ENCODE measurements at regions not wholly inside any gene's neighbourhood (a gene's known extent, or its start where the extent isn't known, plus 50 kb on each side); places are given as distances from the start of the nearest gene placed in this dataset.
A peak's percentile ranks its signal among the peaks of the same experiment; 100 is the strongest.
"Not testable (repeated sequence)": the region's sequence is repeated elsewhere in the genome, so short reads cannot be mapped to it uniquely, and the experiment has no call there.

DNA sequence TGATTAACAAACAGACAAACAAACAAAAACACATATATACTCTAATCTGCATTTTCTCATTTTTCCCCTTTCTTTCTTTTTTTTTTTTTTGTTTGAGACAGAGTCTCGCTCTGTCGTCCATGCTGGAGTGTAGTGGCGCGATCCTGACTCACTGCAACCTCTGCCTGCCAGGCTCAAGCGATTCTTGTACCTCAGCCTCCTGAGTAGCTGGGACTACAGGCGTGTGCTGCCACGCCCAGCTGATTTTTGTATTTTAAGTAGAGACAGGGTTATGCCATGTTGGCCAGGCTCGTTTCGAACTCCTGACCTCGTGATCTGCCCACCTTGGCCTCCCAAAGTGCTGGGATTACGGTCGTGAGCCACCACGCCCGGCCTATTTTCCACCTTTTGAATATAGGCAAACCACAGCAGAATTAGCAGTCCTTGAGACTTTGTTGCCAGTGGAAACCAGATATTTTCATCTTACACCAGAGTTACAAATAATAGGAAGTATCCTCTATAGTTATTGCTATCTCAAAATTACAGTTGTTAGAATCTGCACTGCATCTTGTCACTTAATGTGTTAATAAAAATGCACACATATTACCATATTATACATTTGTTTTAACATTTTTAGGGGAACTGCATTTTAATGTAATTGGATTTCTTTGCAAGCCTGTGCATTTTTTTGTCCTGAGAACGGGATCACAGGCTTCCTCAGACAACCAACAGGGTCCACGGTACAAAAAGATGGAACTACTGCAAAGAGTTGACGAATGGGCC lies 208.2 kb upstream of the ZNF217 start:
- DNase-seq (ENCODE audit: low read depth), result no peak

DNA sequence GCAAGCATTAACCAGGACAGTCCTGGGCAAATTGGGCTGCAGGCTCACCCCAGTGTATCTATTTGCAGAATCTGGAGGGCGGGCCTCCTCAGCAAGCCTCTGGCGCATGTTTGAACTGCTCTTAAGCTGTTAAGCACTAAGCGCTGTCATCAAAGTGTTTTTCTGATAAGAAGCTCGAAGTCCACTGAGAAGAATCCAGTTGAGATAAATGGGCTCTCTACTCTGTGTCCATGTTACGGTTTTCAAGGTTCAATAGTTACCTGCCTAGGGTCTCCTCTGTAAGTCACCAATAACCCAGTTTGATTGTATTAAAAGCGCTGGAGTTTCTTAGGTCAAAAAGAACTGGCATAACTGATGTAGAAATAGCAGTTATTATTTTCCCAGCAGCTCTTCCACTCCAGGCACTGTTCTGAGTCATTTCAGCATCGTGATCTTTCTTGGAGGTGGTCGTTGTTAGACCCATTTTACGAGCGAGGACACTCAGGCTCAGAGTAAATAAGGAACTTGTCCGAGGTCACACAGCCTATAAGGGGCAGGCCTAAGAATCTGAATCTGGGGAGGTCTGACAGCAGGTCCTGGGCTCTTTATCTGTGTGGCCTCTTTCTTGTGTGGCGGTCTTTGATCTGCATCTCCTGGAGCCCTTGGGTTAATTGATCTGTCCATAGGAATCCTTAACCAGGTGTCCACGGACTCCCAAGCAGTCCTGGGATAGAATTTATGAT lies 207.4 kb upstream of the ZNF217 start:
- DNase-seq (ENCODE audit: low read depth), result no peak

GRCh38 chr20:53800418-53800817 lies 206.8 kb upstream of the ZNF217 start:
- DNase-seq (ENCODE audit: low read depth), result no peak

DNA sequence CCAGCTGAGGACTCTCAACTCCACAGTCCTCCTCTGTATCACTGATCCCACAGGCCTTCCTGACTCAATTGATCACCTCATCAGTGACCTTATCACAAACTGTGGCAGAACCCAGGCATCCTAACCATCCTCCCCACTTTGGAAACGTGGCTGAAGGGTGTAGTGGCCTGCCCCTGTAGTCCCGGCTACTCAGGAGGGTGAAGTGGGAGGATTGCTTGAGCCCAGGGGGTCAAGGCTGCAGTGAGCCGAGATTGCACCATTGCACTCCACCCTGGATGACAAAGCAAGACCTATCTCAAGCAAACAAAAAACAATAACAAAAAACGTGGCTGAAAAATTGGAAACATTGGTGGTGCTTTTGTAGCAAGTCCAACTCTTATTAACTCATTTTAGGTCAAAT lies 203.4 kb upstream of the ZNF217 start:
- DNase-seq (ENCODE audit: low read depth), result no peak

- DNase-seq (ENCODE audit: low read depth), result no peak
Observed at GRCh38 chr20:53795170-53795569, 201.5 kb upstream of the ZNF217 start.

DNA sequence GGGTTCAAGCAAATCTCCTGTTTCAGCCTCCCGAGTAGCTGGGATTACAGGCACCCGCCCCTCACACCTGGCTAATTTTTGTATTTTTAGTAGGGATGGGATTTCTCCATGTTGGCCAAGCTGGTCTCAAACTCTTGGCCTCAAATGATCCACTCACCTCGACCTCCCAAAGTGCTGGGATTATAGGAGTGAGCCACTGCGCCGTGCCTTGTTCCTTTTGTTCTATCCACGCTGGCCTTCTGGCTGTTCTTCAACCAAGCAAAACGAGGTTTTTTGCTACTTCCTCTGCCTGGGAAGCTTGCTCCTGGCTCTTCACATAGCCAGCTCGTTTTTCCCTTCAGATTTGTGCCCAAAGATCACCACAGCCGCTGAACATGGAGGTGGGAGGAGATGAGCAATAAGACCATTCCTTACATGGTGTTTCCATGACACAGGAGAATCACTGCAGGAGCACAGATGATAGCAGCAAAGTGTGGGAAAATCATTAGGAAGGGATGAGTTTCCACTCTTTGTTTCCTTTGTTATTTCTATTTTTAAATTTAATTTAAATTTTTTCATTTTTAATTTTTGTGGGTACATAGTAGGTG lies 201.0 kb upstream of the ZNF217 start:
- no peak for DNase-seq (ENCODE audit: low read depth)

GRCh38 chr20:53793783-53794383 lies 200.2 kb upstream of the ZNF217 start:
- no peak for DNase-seq (ENCODE audit: low read depth)

DNA sequence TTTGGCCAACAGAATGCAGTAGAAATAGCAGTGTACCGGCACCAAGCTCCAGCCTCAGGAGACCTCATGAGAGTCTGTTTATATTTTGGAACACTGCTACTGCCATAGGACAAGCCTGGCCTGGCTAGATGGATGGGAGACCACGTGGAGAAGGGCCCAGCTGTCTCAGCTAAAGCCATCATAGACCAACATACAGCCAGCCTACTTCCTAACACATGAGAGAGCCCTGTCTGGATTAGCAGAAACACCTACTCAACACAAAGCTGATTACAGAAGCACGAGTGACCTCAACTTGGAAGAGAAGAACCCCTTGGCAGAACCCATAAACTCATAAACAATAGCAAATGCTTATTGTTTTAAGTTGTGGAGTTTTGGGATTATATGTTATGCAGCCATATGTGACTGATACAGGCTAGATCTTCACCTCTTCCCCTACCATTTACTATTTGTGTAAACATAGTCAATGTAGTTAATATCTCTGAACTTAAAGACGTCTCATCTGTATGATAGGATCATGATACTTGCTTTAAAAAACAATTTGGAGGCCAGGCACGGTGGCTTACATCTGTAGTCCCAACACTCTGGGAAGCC lies 199.4 kb upstream of the ZNF217 start:
- no peak for DNase-seq (ENCODE audit: low read depth)

GRCh38 chr20:53789989-53790675 lies 196.5 kb upstream of the ZNF217 start:
- no peak for DNase-seq (ENCODE audit: low read depth)

- no peak for DNase-seq (ENCODE audit: low read depth)
Observed at GRCh38 chr20:53788253-53789022, 194.8 kb upstream of the ZNF217 start.

GRCh38 chr20:53787491-53787931 lies 193.9 kb upstream of the ZNF217 start:
- not testable (repeated sequence) for DNase-seq (ENCODE audit: low read depth)

- no peak for DNase-seq (ENCODE audit: low read depth)
Observed at GRCh38 chr20:53786445-53787267, 193.0 kb upstream of the ZNF217 start.

DNA sequence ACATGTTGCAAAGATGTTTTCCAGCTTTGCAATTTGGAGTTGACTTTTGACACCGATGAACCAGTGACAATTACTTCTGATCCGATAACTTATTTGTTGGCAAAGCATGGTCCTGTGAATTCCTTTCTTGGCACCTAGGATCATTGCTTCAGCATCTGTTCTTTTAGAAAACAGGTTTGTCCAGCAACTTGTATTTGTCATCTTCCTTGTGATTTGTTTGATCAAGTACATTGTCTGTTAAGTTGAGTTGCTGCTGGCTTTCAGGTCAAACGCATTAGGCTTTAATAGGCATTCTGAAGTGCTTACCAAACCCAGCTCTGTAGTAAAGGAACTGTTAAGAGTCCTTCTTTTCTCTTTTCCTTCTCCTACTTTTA lies 192.4 kb upstream of the ZNF217 start:
- no peak for DNase-seq (ENCODE audit: low read depth)

DNA sequence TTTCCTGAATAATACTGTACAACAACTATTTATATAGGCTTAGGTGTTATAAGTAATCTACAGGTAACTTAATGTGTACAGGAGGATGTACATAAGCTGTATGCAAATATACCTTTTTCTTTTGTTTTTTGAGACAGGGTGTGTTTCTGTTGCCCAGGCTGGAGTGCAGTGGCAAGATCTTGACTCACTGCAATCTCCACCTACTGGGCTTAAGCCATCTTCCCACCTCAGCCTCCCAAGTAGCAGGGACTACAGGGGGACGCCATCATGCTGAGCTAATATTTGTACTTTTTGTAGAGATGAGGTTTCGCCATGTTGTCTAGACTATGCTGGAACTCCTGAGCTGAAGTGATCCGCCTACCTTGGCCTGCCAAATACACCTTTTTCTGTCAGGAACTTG lies 191.7 kb upstream of the ZNF217 start:
- DNase-seq (ENCODE audit: low read depth), result no peak

DNA sequence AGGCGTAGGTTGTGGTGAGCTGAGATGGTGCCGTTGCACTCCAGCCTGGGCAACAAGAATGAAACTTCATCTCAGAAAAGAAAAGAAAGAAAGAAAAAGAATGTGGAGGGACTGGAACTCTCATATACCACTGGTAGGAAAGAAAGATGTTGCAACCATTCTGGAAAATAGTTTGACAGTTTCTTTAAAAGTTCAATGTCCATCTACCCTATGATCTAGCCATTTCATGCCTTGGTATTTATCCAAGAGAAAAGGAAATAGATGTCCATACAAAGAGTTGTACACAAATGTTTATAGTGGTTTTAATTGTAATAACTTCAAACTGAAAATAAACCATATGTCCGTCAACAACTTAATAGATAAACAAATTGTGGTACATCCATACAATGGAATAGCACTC lies 190.1 kb upstream of the ZNF217 start:
- DNase-seq (ENCODE audit: low read depth), result no peak

DNA sequence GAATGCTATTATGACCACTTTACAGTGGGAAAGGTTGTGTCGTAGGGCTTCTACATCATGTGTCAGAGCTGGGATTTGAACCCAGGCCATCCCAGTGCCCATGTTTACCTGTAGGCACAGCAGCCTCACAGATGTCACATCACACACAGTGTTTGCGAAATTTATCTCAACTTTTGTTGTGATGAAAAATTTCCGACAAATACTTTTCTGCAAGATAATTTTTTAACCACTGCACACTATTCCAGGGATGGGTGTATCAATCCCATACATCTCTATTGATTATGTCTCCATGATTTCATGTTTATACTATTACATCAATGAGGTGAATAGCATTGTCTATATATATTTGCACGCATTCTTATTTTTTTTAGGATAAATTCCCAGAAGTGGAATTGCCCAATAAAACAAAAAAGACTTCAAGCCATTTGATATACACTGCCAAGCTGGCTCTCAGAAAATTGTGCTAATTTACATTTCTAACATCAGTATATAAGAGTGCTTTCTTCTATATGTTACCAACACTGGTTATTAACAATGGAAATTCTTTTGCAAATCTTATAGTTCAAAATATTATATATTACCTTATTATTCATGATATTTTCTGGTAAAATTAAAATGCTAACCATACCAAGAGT lies 189.1 kb upstream of the ZNF217 start:
- no peak for DNase-seq (ENCODE audit: low read depth)

DNA sequence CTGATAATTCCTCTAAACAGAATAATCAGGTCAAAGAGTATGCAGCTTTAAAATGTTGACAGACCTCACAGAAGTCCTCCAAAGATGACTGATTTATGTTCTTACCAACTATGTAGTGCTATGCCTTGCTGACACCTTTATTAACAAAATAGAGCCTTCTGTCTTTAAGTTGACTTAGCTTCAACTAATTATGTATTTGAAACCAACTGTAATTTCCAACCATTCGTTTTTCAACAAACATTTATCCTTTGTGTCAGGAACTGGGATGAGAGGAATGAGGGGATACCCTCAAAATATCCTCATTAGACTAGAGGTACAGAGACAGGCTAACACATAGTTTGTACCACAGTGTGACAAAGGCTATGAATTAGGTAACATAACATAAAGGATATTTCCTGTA lies 186.2 kb upstream of the ZNF217 start:
- no peak for DNase-seq (ENCODE audit: low read depth)

DNA sequence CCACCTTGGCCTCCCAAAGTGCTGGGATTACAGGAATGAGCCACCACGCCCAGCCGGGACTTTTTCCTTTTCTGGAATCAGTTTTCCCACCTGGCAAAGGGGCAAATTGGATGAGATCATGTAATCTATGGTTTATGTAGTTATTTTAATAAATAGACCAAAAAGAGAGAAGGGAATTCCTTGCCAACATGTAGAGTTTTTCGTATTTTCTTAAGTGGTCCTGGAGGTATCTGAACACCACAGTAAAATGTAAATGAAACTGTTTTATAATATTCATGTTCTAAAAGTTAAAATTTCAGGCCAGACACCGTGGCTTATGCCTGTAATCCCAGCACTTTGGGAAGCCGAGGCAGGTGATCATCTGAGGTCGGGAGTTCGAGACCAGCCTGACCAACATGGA lies 185.1 kb upstream of the ZNF217 start:
- no peak for DNase-seq (ENCODE audit: low read depth)

- peak; percentile 19 for DNase-seq (ENCODE audit: low read depth)
Observed at GRCh38 chr20:53778041-53778516, 184.4 kb upstream of the ZNF217 start.

Data from myocyte (in vitro differentiated cells).